ENCODE measurements at regions not wholly inside any gene's neighbourhood (a gene's known extent, or its start where the extent isn't known, plus 50 kb on each side); places are given as distances from the start of the nearest gene placed in this dataset.

GRCh38 chr10:117750616-117751015 is 208.1 kb downstream of the EMX2 start:
- Histone ChIP-seq H2BK20ac (ENCODE audit: low read length) (no peak overlapping the region), H3K27me3 (replicated peaks in 1 of 4; ENCODE audit: control insufficient read depth in 3 of 4, extremely low read depth in 1 of 4, insufficient read depth in 3 of 4, low read length in 3 of 4) (no peaks in the 10 kb centered on the region), H3K79me2 (ENCODE audit: control insufficient read depth in 1 of 2, insufficient read depth in 2 of 2, low read length in 2 of 2) (no peaks in the 10 kb centered on the region), H4K91ac (replicated peaks; ENCODE audit: insufficient read length, low read length) (no peak overlapping the region), H3K4me1 (replicated peaks in 1 of 4; ENCODE audit: control insufficient read depth in 3 of 4, insufficient read depth in 4 of 4, low read length in 3 of 4) (peaks cover 0 to 4% (median 0%) of the 10 kb centered on the region in 4 experiments; a peak in 1 of 7 replicates), H4K8ac (ENCODE audit: extremely low read depth, insufficient read depth, low read length) (no peak overlapping the region), H2BK5ac (ENCODE audit: low read depth, low read length) (no peak overlapping the region), H3K56ac (replicated peaks; ENCODE audit: insufficient read length, low read depth, low read length) (no peak overlapping the region), H3K9me3 (ENCODE audit: insufficient read depth in 2 of 2, low read depth in 1 of 2, low read length in 1 of 2) (no peaks in the 10 kb centered on the region), H3K27ac (ENCODE audit: low read depth, low read length) (no peak overlapping the region), H2BK15ac (ENCODE audit: low read length) (no peak overlapping the region), H3K18ac (ENCODE audit: extremely low read depth, low read length) (no peak overlapping the region), H2AFZ (ENCODE audit: low read length) (no peak overlapping the region), H3K14ac (ENCODE audit: insufficient read length) (no peak overlapping the region), H2AK5ac (ENCODE audit: low read depth, low read length) (no peak overlapping the region), H3K23me2 (ENCODE audit: low read depth, low read length) (no peaks in the 10 kb centered on the region), H3K4me2 (ENCODE audit: insufficient read depth in 1 of 2, low read depth in 2 of 2, low read length in 2 of 2) (no peak overlapping the region), H3K36me3 (ENCODE audit: control insufficient read depth in 2 of 4, insufficient read depth in 4 of 4, low read length in 3 of 4) (no peaks in the 10 kb centered on the region), H2BK12ac (ENCODE audit: low read depth, low read length) (no peak overlapping the region), H2BK120ac (replicated peaks; ENCODE audit: low read depth, low read length) (no peak overlapping the region), H3K4ac (replicated peaks; ENCODE audit: insufficient read length, low read depth, low read length) (no peak overlapping the region), H4K5ac (ENCODE audit: insufficient read length, low read depth, low read length) (no peak overlapping the region), H3K79me1 (ENCODE audit: low read depth, low read length) (no peaks in the 10 kb centered on the region), H4K20me1 (replicated peaks in 1 of 2; ENCODE audit: control insufficient read depth in 1 of 2, insufficient read depth in 2 of 2, low read length in 2 of 2) (no peaks in the 10 kb centered on the region), H3K23ac (ENCODE audit: insufficient read length) (no peak overlapping the region), H3K9ac (replicated peaks in 1 of 4; ENCODE audit: extremely low read depth in 1 of 4, low read depth in 3 of 4, low read length in 3 of 4) (no peak overlapping the region; a peak in 1 of 7 replicates), H3K4me3 (ENCODE audit: extremely low read depth in 1 of 4, insufficient read depth in 2 of 4, low read depth in 3 of 4, low read length in 4 of 4) (no peak overlapping the region)
- POLR2A ChIA-PET (ENCODE audit: partially characterized antibody) = no interaction called here
- 98% methylated on average over 4 of the region's 4 CpGs; no CpG with 5 or more reads in 1 of the 2 experiments for WGBS, 2 experiments (ENCODE audit: extremely low coverage in 1 of 2, insufficient coverage in 1 of 2, insufficient read length in 1 of 2, insufficient replicate concordance in 2 of 2, low coverage in 1 of 2, low lambda C conversion rate in 2 of 2, missing lambda C conversion rate in 1 of 2)
- CTCF ChIA-PET (ENCODE audit: partially characterized antibody) = no interaction called here
- FAIRE-seq = no peak
- no peak for TF ChIP-seq ATF3 (IDR thresholded peaks at IDR 0.05; ENCODE audit: insufficient read depth, low read depth, low read length)
- TF ChIP-seq TAF7 (optimal IDR thresholded peaks at IDR 0.05; ENCODE audit: borderline replicate concordance, low read depth, low read length) = no peak
- TF ChIP-seq SP4 (IDR thresholded peaks at IDR 0.05; ENCODE audit: low read length) = no peak
- TF ChIP-seq TCF12 (IDR thresholded peaks at IDR 0.05; ENCODE audit: low read depth, low read length) = no peak
- no peak for TF ChIP-seq CBX8 (IDR thresholded peaks at IDR 0.05; ENCODE audit: borderline replicate concordance, low read depth, low read length)
- TF ChIP-seq GTF2F1 (IDR thresholded peaks at IDR 0.05; ENCODE audit: borderline replicate concordance, low read depth, low read length) = no peak
- no peak for TF ChIP-seq NRF1 (IDR thresholded peaks at IDR 0.05; ENCODE audit: low read depth, low read length)
- no peak for TF ChIP-seq RXRA (IDR thresholded peaks at IDR 0.05; ENCODE audit: insufficient read depth, low read depth, low read length)
- TF ChIP-seq SP1 (IDR thresholded peaks at IDR 0.05; ENCODE audit: low read depth, low read length) = no peak
- no peak for TF ChIP-seq PHF8 (conservative IDR thresholded peaks at IDR 0.05; ENCODE audit: low read depth, low read length)
- no peak for TF ChIP-seq POLR2AphosphoS5 (IDR thresholded peaks at IDR 0.05; ENCODE audit: low read depth, low read length)
- TF ChIP-seq TBP (IDR thresholded peaks at IDR 0.05; ENCODE audit: low read depth, low read length) = no peak
- TF ChIP-seq CHD1 (IDR thresholded peaks at IDR 0.05; ENCODE audit: low read depth, low read length) = no peak
- no peak for TF ChIP-seq BRCA1 (IDR thresholded peaks at IDR 0.05; ENCODE audit: low read depth, low read length)
- TF ChIP-seq SIX5 (IDR thresholded peaks at IDR 0.05; ENCODE audit: low read depth, low read length) = no peak
- no peak for TF ChIP-seq KDM5A (IDR thresholded peaks at IDR 0.05; ENCODE audit: low read length)
- TF ChIP-seq ZNF274 (IDR thresholded peaks at IDR 0.05; ENCODE audit: borderline replicate concordance, extremely low read depth, low read length) = no peak
- DNase-seq (ENCODE audit: low read depth in 1 of 2, low spot score in 2 of 2) = peak in 1 of 2 experiments; percentile 22

Data from H1 (cell line).